Natural killer cell (primary cell): ENCODE measurements at regions not wholly inside any gene's neighbourhood (a gene's known extent, or its start where the extent isn't known, plus 50 kb on each side); places are given as distances from the start of the nearest gene placed in this dataset.

Experiments used
- ATAC-seq, 3 donors: fragments of 150-1000 bp in 2 of 3; fragments of 200-7000 bp in 1 of 3; cut with Tn5 transposase; 1 replicate in 1 of 3; 2 replicates in 2 of 3; pipeline ENCODE4 v1.10.0; 2021; ENCODE audit warnings: mild to moderate bottlenecking in 2 of 3, moderate library complexity in 2 of 3
- DNase-seq, 2 donors: peaks; one replicate each; pipeline versions ENCODE4 v3.0.0 to v3.0.0-alpha.2; 2013 to 2021; ENCODE audit warnings: mixed read lengths in 1 of 2
- H3K27ac ChIP-seq: one replicate; pipeline ENCODE4 v1.5.1; 2013; ENCODE audit warnings: mild to moderate bottlenecking, low read length
- H3K27me3 ChIP-seq: one replicate; pipeline ENCODE4 v1.6.1; 2013; ENCODE audit warnings: low read length; ENCODE audit not compliant: control insufficient read depth, insufficient read depth
- H3K36me3 ChIP-seq: one replicate; pipeline ENCODE4 v1.6.1; 2013; ENCODE audit warnings: low read length; ENCODE audit not compliant: control insufficient read depth, insufficient read depth
- H3K4me1 ChIP-seq: one replicate; pipeline ENCODE4 v1.6.1; 2013; ENCODE audit warnings: low read length; ENCODE audit not compliant: control insufficient read depth, insufficient read depth
- H3K4me3 ChIP-seq: one replicate; pipeline ENCODE4 v1.5.1; 2013; ENCODE audit warnings: low read length
- H3K9me3 ChIP-seq: one replicate; pipeline ENCODE4 v1.6.1; 2013; ENCODE audit warnings: low read length; ENCODE audit not compliant: control insufficient read depth, insufficient read depth
- H3K27ac Mint-ChIP-seq, 2 donors: one replicate each; pipeline ENCODE4 v1.8.0; 2022; ENCODE audit warnings: mild to moderate bottlenecking in 2 of 2, mixed read lengths in 2 of 2, moderate library complexity in 1 of 2
- H3K27me3 Mint-ChIP-seq, 2 donors: one replicate each; pipeline ENCODE4 v1.8.0; 2022; ENCODE audit warnings: low read depth in 2 of 2, mixed read lengths in 2 of 2
- H3K36me3 Mint-ChIP-seq: one replicate; pipeline ENCODE4 v1.8.0; 2022; ENCODE audit warnings: mixed read lengths
- H3K4me1 Mint-ChIP-seq, 2 donors: one replicate each; pipeline ENCODE4 v1.8.0; 2022; ENCODE audit warnings: mixed read lengths in 2 of 2
- H3K4me3 Mint-ChIP-seq: one replicate; pipeline ENCODE4 v1.8.0; 2022; ENCODE audit warnings: mild to moderate bottlenecking, moderate library complexity, mixed read lengths
- H3K9me3 Mint-ChIP-seq, 2 donors: one replicate each; pipeline ENCODE4 v1.8.0; 2022; ENCODE audit warnings: mixed read lengths in 2 of 2
- WGBS: methylation state at CpG from one replicate; pipeline ENCODE4 v1.1.7; 2013; ENCODE audit warnings: missing lambda C conversion rate; ENCODE audit not compliant: insufficient coverage; 5-methylcytosine and 5-hydroxymethylcytosine counted together
- intact Hi-C: fragments of 100-400 bp; cut with micrococcal nuclease; formaldehyde crosslinking; loops from one replicate; pipeline ENCODE4 v1.14.2; 2022
- TF ChIP-seq, protein P1 (sequence below): fragments of 200-600 bp; IDR thresholded peaks from one replicate; pipeline ENCODE4 v1.8.0; 2022; ENCODE audit warnings: antibody characterized with exemption

DNA sequence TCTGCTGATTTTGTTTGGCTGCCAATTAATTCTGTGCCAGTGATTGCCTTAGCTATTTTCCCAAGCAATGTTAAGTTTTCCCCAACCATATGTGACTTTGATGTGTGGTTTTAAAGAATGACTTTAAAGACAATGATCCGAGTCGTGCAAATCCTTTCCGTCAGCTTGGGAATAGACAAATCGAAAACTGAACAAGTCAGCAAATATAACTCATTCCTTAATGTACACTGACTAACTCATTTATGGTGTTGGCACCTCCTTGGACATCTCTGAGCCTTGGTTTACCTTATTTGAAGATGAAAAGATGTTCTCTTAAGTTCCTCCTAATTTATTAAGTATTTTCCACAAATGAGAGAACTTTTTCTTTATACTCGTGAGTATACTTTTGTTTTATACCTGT, 249.4 kb upstream of the SLCO3A1 start:
- no peaks in the 10 kb centered on the region for H3K27me3 ChIP-seq
- no peaks in the 10 kb centered on the region for H3K9me3 Mint-ChIP-seq
- H3K9me3 ChIP-seq, result no peaks in the 10 kb centered on the region
- H3K4me3 Mint-ChIP-seq, result no peak overlapping the region
- 70% methylated on average over 4 of the region's 5 CpGs for WGBS
- DNase-seq (no peak), ATAC-seq (no peak)
- TF ChIP-seq, protein P1, sequence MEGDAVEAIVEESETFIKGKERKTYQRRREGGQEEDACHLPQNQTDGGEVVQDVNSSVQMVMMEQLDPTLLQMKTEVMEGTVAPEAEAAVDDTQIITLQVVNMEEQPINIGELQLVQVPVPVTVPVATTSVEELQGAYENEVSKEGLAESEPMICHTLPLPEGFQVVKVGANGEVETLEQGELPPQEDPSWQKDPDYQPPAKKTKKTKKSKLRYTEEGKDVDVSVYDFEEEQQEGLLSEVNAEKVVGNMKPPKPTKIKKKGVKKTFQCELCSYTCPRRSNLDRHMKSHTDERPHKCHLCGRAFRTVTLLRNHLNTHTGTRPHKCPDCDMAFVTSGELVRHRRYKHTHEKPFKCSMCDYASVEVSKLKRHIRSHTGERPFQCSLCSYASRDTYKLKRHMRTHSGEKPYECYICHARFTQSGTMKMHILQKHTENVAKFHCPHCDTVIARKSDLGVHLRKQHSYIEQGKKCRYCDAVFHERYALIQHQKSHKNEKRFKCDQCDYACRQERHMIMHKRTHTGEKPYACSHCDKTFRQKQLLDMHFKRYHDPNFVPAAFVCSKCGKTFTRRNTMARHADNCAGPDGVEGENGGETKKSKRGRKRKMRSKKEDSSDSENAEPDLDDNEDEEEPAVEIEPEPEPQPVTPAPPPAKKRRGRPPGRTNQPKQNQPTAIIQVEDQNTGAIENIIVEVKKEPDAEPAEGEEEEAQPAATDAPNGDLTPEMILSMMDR, result no peak
- H3K4me1 ChIP-seq, result no peaks in the 10 kb centered on the region
- H3K27ac Mint-ChIP-seq, result no peak overlapping the region
- no peaks in the 10 kb centered on the region for H3K36me3 Mint-ChIP-seq
- no peaks in the 10 kb centered on the region for H3K36me3 ChIP-seq
- no peaks in the 10 kb centered on the region for H3K4me1 Mint-ChIP-seq
- no peak overlapping the region for H3K4me3 ChIP-seq
- intact Hi-C loops, result no loop called here
- H3K27me3 Mint-ChIP-seq, result peaks cover 7 to 10% of the 10 kb centered on the region in 2 donors
- H3K27ac ChIP-seq, result no peak overlapping the region

DNA sequence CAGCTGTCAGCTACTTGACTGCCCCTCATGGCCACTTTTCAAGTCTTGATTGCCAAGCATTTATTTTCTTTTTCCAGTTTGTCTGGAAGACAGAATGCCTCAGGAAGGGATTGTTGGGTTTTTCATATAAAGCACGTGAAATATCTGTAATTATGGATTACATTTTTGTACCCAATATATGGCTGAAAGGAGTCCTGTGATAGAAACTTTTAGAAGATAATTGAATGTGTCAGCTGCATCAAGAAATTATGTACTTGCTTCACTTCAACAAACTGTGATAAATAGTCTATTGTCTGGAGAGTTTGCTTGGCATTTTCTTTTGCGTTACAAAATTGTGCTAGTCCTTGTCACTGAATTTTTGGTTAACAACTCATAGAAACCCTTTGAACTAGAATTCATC, 247.9 kb upstream of the SLCO3A1 start:
- ATAC-seq, result no peak
- no peaks in the 10 kb centered on the region for H3K9me3 ChIP-seq
- TF ChIP-seq, protein P1, result no peak
- no peaks in the 10 kb centered on the region for H3K36me3 ChIP-seq
- no peaks in the 10 kb centered on the region for H3K27me3 ChIP-seq
- H3K4me1 ChIP-seq, result no peaks in the 10 kb centered on the region
- Mint-ChIP-seq H3K36me3 (no peaks in the 10 kb centered on the region), H3K4me1 (no peaks in the 10 kb centered on the region), H3K27me3 (peaks cover 10 to 11% of the 10 kb centered on the region in 2 donors), H3K4me3 (no peak overlapping the region), H3K9me3 (no peaks in the 10 kb centered on the region), H3K27ac (no peak overlapping the region)
- DNase-seq, result no peak
- no peak overlapping the region for H3K27ac ChIP-seq
- no peak overlapping the region for H3K4me3 ChIP-seq
- intact Hi-C loops, result no loop called here
- WGBS, result 94% methylated on average over 2 of the region's 2 CpGs

DNA sequence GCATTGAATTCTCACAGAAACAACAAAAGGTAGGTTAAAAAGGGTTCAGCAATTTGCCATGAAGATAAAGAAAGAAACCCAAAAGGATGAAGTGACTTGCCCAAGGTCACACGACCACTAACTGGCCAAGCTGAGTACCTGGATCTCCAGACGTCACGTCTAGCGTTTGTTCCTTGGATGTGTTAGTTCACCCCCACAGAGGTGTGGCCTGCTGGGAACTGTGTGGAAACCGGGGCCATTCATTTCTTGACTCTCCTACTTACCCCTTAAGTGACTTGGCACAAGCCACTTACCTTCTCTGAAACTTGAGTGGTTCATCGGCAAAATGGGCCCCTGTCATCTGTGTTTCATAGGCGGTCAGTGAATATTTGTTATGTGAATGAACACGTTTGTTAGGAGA, 244.3 kb upstream of the SLCO3A1 start:
- 88% methylated on average over 8 of the region's 8 CpGs for WGBS
- no peaks in the 10 kb centered on the region for H3K4me1 ChIP-seq

DNA sequence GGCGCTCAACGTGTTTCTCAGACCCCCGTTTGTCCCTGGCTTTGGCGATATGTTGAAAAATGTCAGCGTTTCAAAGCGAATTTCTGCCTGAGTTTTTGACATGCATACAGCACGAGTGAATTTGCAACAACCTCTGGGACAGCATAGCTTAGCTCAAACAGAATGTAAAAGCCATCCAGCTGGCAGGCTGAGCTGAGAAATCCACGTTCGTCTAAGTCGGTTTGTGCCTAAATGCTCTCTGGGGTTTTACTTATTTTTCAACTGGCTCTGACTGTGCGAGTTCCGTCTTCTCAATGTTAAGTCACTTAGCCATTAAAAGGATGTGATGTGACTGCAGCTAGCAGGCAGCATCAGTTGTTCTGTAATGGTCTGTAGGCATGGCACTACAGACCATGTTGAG, 243.5 kb upstream of the SLCO3A1 start:
- ATAC-seq, result no peak
- no peak overlapping the region for H3K27ac ChIP-seq
- H3K9me3 ChIP-seq, result no peaks in the 10 kb centered on the region
- H3K4me3 Mint-ChIP-seq, result no peak overlapping the region
- H3K27me3 Mint-ChIP-seq, result peaks cover 3 to 11% of the 10 kb centered on the region in 2 donors
- intact Hi-C loops, result no loop called here
- H3K4me1 ChIP-seq, result no peaks in the 10 kb centered on the region
- no peak overlapping the region for H3K4me3 ChIP-seq
- no peak for DNase-seq
- no peaks in the 10 kb centered on the region for H3K36me3 Mint-ChIP-seq
- no peak overlapping the region for H3K27ac Mint-ChIP-seq
- no peaks in the 10 kb centered on the region for H3K9me3 Mint-ChIP-seq
- H3K27me3 ChIP-seq, result no peaks in the 10 kb centered on the region
- 89% methylated on average over 12 of the region's 12 CpGs for WGBS
- H3K36me3 ChIP-seq, result no peaks in the 10 kb centered on the region
- TF ChIP-seq, protein P1, result no peak
- no peaks in the 10 kb centered on the region for H3K4me1 Mint-ChIP-seq

More for the DNA sequence above, 244.3 kb upstream of the SLCO3A1 start:
- TF ChIP-seq, protein P1, result no peak
- Histone ChIP-seq H3K36me3 (no peaks in the 10 kb centered on the region), H3K27me3 (no peaks in the 10 kb centered on the region), H3K9me3 (no peaks in the 10 kb centered on the region), H3K4me3 (no peak overlapping the region), H3K27ac (no peak overlapping the region)
- Mint-ChIP-seq H3K4me3 (no peak overlapping the region), H3K9me3 (no peaks in the 10 kb centered on the region), H3K27me3 (peaks cover 10 to 11% of the 10 kb centered on the region in 2 donors), H3K4me1 (no peaks in the 10 kb centered on the region), H3K27ac (no peak overlapping the region), H3K36me3 (no peaks in the 10 kb centered on the region)
- intact Hi-C loops, result no loop called here
- no peak for DNase-seq
- ATAC-seq, result no peak
